Adrenal gland (tissue), 9 donors: ENCODE measurements at regions not wholly inside any gene's neighbourhood (a gene's known extent, or its start where the extent isn't known, plus 50 kb on each side); places are given as distances from the start of the nearest gene placed in this dataset.

Source experiments
- DNase-seq, 7 donors: peaks; one replicate each; pipeline ENCODE4 v3.0.0-alpha.2; 2019 to 2020
- H3K27ac ChIP-seq, 5 donors: fragments of 200-600 bp; sonication (generic) in 4 of 5; 1 replicate in 3 of 5; 2 replicates in 2 of 5; pipeline versions ENCODE4 v1.5.1 to v1.8.0; 2016 to 2020; ENCODE audit warnings: mild to moderate bottlenecking in 1 of 5
- H3K27me3 ChIP-seq: fragments of 200-600 bp; 2 replicates; pipeline ENCODE4 v1.8.0; 2021
- H3K36me3 ChIP-seq, 2 donors: fragments of 200-600 bp; replicated peaks in 1 of 2; 1 replicate in 1 of 2; 2 replicates in 1 of 2; pipeline versions ENCODE4 v1.5.1 to v1.8.0; 2018 to 2022
- H3K4me1 ChIP-seq, 2 donors: fragments of 200-600 bp; replicated peaks in 1 of 2; 1 replicate in 1 of 2; 2 replicates in 1 of 2; pipeline versions ENCODE4 v1.5.1 to v1.8.0; 2018 to 2021
- H3K4me3 ChIP-seq, 4 donors: fragments of 200-600 bp; sonication (generic) in 3 of 4; one replicate each; pipeline ENCODE4 v1.5.1; 2016 to 2018
- H3K9me3 ChIP-seq, 3 donors: fragments of 200-600 bp; sonication (generic) in 1 of 3; replicated peaks in 1 of 3; 1 replicate in 2 of 3; 2 replicates in 1 of 3; pipeline versions ENCODE4 v1.5.1 to v1.8.0; 2016 to 2021
- POLR2A ChIP-seq, 2 donors: fragments of 450-650 bp; IDR thresholded peaks; one replicate each; pipeline ENCODE4 v1.6.1; 2017; ENCODE audit warnings: antibody characterized with exemption in 2 of 2, mild to moderate bottlenecking in 2 of 2, moderate library complexity in 1 of 2
- WGBS, 4 donors: extraction: QIAGEN DNeasy Blood & Tissue Kit in 2 of 4; methylation state at CpG; one replicate each; pipeline versions ENCODE4 v1.1.5 to v1.1.7; 2013 to 2017; 5-methylcytosine and 5-hydroxymethylcytosine counted together
- intact Hi-C, 2 donors: fragments of 100-400 bp; cut with DNase I; formaldehyde crosslinking; loops; one replicate each; pipeline versions ENCODE4 v1.14.1 to v1.15.0; 2022 to 2023
- TF ChIP-seq, protein P1 (sequence below), 6 experiments: fragments of 450-650 bp in 4 of 6; fragments of 200-600 bp in 2 of 6; sonication (generic) in 1 of 6; IDR thresholded peaks; 1 replicate in 5 of 6; 2 replicates in 1 of 6; pipeline versions ENCODE4 v1.5.1 to v1.8.0; 2016 to 2021; ENCODE audit warnings: antibody characterized with exemption in 6 of 6, mild to moderate bottlenecking in 2 of 6, moderate library complexity in 1 of 6
- donor health status: healthy with polysubstance abuse.
- donor health status: Bipolar disorder and iron deficiency.
- donor health status: DM: yes; HTN: yes; CAD: no.
- donor health status: DM: no; HTN: no; CAD: no.
- donor health status: DM: no; HTN: no; CAD: no.

GRCh38 chr4:72677886-72678285 is 108.9 kb upstream of the ADAMTS3 start:
- TF ChIP-seq, protein P1, sequence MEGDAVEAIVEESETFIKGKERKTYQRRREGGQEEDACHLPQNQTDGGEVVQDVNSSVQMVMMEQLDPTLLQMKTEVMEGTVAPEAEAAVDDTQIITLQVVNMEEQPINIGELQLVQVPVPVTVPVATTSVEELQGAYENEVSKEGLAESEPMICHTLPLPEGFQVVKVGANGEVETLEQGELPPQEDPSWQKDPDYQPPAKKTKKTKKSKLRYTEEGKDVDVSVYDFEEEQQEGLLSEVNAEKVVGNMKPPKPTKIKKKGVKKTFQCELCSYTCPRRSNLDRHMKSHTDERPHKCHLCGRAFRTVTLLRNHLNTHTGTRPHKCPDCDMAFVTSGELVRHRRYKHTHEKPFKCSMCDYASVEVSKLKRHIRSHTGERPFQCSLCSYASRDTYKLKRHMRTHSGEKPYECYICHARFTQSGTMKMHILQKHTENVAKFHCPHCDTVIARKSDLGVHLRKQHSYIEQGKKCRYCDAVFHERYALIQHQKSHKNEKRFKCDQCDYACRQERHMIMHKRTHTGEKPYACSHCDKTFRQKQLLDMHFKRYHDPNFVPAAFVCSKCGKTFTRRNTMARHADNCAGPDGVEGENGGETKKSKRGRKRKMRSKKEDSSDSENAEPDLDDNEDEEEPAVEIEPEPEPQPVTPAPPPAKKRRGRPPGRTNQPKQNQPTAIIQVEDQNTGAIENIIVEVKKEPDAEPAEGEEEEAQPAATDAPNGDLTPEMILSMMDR (IDR thresholded peaks at IDR 0.05), result no peak
- no peak for TF ChIP-seq POLR2A (IDR thresholded peaks at IDR 0.05)
- H3K36me3 ChIP-seq, result no peaks in the 10 kb centered on the region
- peaks cover 0 to 4% (median 0%) of the 10 kb centered on the region in 3 donors for H3K9me3 ChIP-seq
- H3K27me3 ChIP-seq, result no peaks in the 10 kb centered on the region
- H3K27ac ChIP-seq, result no peak overlapping the region
- no peak overlapping the region for H3K4me3 ChIP-seq
- intact Hi-C loops, result no loop called here
- DNase-seq, result no peak
- H3K4me1 ChIP-seq, result no peaks in the 10 kb centered on the region

DNA sequence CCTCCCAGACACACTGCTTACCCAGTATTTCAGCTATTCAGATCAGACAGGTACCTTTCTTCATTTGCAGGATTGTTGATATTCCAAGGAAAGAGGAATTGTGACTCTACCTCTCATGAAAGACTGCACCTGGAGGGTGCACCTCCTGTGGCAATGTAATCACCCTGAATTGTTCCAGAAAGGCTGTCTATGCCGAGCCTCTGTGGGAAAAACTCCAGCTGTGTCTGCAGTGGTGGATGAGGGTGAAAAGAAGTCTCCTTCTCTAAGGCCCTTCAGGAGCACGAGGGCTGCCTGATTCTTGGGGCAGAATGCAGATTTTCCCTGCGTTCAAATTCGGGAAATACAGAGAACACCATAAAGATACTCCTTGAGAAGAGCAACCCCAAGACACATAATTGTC is 108.2 kb upstream of the ADAMTS3 start:
- WGBS, 4 donors, result 73 to 81% (median 75%) methylated on average over 3 to 4 of the region's 4 CpGs
- H3K36me3 ChIP-seq, result no peaks in the 10 kb centered on the region

GRCh38 chr4:72671980-72672379 is 103.0 kb upstream of the ADAMTS3 start:
- Histone ChIP-seq H3K36me3 (no peaks in the 10 kb centered on the region), H3K27me3 (no peaks in the 10 kb centered on the region), H3K4me1 (no peaks in the 10 kb centered on the region), H3K4me3 (no peak overlapping the region), H3K9me3 (peaks cover 0 to 4% (median 0%) of the 10 kb centered on the region in 3 donors), H3K27ac (no peak overlapping the region)
- intact Hi-C loops, result no loop called here
- DNase-seq, result no peak
- WGBS, 4 donors, result 89 to 98% (median 93%) methylated on average over 3 of the region's 3 CpGs
- no peak for TF ChIP-seq POLR2A (IDR thresholded peaks at IDR 0.05)
- TF ChIP-seq, protein P1 (IDR thresholded peaks at IDR 0.05), result no peak

More for the DNA sequence above, 108.2 kb upstream of the ADAMTS3 start:
- Histone ChIP-seq H3K27ac (no peak overlapping the region), H3K27me3 (no peaks in the 10 kb centered on the region), H3K4me1 (no peaks in the 10 kb centered on the region), H3K9me3 (peaks cover 0 to 4% (median 0%) of the 10 kb centered on the region in 3 donors), H3K4me3 (no peak overlapping the region)
- intact Hi-C loops, result no loop called here
- TF ChIP-seq, protein P1 (IDR thresholded peaks at IDR 0.05), result no peak
- no peak for TF ChIP-seq POLR2A (IDR thresholded peaks at IDR 0.05)
- DNase-seq, result no peak

DNA sequence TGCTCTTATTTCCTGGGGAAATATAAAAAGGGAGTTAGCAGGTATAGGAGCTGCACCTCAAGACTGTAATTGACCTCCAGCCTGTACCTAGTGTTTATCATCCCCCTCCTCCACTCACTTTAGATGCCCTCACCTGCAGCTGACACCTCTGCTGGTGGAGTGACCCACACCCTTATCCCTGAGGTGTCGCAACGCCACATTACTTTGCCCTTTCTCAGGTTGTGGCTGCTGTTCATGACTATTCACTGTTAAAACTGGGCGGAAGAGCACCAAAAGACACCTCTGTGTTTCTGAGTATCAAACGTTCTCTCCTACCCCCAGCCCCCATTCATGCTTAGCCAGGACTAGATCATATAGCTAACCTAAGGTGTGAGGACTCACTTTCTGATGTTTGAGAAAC is 101.5 kb upstream of the ADAMTS3 start:
- Histone ChIP-seq H3K27ac (no peak overlapping the region), H3K9me3 (no peaks in the 10 kb centered on the region), H3K4me1 (no peaks in the 10 kb centered on the region), H3K4me3 (no peak overlapping the region), H3K36me3 (no peaks in the 10 kb centered on the region), H3K27me3 (no peaks in the 10 kb centered on the region)
- TF ChIP-seq, protein P1 (IDR thresholded peaks at IDR 0.05), result no peak
- TF ChIP-seq POLR2A (IDR thresholded peaks at IDR 0.05), result no peak
- intact Hi-C loops, result no loop called here
- DNase-seq, result no peak
- WGBS, 4 donors, result 83 to 87% (median 86%) methylated on average over 4 of the region's 4 CpGs
